ENCODE measurements at regions not wholly inside any gene's neighbourhood (a gene's known extent, or its start where the extent isn't known, plus 50 kb on each side); places are given as distances from the start of the nearest gene placed in this dataset.
"Not testable (repeated sequence)": the region's sequence is repeated elsewhere in the genome, so short reads cannot be mapped to it uniquely, and the experiment has no call there.

DNA sequence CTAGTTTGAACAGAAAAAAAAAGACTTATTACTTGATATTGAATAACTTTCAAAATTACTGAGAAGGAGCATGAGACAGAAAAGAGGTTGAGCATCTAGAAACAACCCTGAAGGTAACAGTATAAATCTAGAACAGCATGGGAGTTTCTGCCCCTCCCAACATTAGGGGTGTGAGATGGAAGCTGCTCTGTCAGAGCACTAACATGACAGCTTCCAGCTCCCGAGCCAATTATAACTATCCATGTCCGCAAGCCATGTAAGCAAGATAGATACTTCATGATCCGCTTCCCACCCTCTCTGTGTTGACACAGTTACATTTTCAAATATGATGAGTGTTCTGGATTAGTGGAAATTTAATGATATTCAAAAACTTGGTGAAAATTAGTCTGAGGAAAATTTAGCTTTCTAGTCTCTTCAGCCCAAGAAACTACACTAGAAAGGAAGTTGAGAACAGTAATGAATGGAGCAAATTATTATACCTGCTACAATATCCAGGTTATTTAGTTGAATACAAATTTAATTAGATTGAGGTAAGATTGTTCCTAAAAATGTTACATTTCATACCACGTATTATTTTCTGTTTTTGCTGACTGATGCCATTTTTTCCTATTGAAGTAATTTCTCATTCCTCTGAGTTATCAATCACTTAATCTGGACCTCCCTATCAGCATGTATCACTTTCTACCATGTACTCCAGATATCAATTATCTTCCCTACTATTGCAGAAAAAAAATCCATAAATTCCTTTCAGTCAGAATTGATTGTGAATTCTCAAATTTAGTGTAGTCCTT lies 129.3 kb upstream of the SLIT2 start:
- no peak for DNase-seq

DNA sequence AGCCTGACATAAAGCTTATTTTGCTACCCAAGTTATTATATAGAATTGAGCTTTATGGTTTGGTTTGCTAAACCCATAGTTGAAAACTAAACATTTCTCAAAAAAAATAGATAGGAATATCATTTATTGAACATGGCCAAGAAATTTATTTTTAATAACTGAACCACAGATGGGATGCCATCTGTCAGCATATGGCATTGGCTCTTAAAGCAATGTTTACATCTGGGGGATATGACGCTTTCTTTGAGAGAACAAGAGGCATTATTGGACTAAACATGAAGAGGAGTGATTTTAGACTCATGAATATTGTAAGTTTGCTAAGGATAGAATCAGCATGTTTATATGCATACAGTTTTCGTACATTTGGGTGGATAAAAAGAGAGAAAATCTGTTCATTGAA lies 132.6 kb upstream of the SLIT2 start:
- no peak for DNase-seq

DNA sequence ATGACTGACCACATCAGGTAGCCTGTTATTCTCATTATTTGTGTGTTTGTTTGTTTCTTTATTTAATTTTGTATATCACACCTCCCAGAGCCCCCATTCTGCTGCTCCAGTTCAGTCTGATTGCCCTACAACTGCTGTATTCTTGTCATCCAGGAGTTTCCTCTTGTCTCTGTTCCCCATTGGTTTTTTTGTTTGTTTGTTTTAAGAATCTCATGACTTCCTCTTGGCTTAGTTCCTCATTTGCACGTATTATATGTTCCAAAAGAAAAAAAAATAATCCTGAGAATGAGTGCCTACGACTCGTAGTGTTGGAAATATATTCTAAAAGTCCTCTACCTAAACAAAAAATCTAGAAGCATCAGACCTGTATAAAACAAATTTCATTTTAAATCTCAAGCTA lies 142.3 kb upstream of the SLIT2 start:
- no peak for DNase-seq

DNA sequence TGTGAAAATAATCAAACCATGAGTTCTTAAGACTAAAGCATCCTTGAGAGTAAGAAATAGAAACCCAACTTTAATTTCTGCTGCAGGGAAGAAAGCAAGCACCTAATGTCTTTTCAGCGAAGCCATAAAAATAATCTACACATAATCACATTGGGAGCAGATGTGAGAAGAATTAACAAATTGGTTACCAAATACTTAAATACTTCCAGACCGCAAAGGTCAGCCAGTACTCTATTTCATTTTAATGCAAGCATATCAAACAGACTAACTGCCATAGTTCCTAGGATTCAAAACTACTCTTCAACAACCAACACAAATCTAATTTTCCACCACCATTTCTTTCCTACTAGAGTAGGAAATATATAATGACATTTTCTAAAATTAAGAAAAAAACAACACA lies 144.8 kb upstream of the SLIT2 start:
- no peak for DNase-seq

DNA sequence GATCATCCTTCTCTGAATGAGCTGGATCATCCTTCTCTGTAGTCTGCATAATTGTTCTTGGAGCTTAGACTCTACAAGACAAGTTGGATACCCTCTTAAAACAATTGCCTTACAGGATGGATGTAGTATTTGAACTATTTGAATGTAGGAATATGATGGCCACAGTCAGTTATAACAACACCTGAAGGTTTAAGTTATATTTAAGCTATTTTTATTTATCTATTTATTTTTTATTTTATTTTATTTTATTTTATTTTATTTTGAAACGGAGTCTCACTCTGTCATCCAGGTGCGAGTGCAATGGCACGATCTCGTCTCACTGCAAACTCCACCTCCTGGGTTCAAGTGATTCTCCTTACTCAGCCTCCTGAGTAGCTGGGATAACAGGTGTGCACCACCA lies 149.9 kb upstream of the SLIT2 start:
- no peak for DNase-seq

DNA sequence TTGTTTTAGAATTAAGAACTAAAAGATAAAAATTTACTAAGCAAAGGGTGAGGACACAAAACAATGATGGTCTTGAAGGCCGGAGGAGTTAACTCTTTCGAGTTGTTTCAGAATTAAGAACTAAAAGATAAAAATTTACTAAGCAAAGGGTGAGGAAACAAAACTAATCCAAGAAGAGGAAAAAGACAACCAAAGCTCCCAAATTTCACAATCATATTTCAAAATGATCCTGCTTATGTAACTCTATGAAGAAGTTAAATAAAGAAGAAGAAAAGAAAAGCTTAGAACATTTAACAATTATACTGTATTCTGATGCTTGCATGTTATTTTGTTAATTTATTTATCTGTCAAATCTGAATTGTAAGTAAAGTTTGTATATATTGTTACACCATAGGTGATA lies 154.8 kb upstream of the SLIT2 start:
- DNase-seq: no peak

DNA sequence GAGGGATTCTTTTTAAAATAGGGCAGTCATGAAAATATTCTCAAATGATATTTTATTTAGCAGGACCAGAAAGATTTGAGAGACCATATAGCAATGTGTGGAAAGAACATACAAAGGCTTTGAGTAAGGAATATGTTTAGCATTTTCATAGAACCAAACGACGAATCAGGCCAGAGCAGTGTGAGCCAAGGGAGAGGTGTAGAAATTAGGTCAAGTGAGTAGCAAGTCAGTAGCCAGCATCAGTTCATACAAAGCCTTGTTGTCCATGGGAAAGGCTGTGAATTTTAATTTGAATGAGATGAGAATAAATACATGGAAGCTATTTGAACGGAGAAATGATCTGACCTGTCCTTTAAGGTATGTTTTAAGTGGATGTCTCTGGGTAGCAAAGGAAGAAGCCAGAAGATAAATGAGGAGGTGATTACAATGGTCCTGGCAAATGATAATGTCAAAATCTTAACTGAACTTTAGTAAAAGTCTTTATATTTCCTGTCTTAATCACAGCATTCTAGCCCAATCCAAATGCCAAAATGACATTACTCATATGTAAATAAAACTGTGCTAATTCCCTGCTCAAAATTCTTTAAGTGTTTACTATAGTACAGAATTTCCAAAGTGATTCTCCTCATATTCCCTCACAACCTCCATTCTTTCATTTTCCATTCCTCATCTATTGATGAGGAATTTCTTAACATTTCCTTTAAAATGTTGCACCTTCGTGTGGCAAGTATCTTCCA lies 155.7 kb upstream of the SLIT2 start:
- no peak for DNase-seq

DNA sequence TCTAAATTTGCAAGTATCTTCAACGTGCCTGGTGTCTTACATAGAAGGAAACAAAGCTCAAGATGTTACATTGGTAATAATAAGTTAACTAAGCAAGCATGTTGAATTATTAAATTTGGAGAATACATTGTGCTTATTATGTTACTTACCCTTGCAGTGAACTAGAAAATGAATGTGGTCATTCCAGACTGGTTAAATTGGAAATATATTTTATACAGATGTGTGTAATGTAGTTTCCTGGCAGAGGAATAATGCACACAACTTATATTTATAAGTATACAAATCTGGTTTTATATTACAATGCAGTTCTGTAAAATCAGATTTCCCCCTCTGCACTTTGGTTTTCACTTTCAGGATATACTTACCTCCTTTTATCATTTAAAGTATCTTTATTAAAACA lies 159.9 kb upstream of the SLIT2 start:
- DNase-seq: no peak

DNA sequence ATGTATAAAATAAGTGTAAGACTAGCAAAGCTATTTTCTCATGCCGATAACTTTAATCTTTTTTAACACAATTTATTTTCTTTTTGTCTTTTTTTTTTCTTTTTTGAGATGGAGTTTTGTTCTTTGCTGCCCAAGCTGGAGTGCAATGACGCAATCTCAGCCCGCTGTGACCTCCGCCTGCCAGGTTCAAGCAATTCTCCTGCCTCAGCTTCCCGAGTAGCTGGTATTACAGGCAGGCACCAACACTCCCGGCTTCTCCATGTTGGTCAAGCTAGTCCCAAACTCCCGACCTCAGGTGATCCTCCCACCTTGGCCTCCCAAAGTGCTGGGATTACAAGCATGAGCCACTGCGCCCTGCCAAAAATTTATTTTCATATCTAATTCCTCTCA lies 164.2 kb upstream of the SLIT2 start:
- DNase-seq: no peak

DNA sequence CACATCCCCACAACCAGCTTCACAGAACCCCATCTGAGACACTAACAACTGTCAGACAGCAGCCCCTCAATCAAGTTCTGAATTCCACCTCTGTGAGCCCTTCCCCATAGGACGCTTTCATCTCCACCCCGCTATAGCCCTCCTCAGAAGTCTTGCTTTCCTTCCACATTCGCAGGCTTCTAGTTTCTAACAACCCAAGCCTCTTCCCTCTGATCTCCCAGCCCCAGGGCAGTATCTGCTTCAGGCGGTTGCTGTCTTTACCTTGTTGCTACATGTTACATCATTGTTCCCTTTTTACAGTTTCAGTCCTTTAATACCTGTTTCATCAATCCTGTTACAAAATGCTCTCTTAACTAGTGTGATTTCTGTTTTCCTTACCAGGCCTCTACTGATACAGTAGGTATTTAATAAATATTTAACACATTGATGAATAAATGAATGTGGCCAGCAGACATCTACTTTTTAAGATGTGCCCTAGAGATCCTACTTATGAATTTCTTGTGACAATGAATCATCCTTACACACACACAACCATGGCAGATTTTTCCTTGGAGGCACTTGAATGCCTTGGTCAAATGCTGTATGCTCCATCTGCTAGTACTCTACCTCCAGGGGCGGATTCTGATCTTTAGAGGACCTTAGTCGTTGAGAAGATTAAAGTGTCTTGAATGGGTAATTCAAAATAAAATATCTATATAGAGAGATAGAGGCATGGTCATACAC lies 164.7 kb upstream of the SLIT2 start:
- DNase-seq: no peak

DNA sequence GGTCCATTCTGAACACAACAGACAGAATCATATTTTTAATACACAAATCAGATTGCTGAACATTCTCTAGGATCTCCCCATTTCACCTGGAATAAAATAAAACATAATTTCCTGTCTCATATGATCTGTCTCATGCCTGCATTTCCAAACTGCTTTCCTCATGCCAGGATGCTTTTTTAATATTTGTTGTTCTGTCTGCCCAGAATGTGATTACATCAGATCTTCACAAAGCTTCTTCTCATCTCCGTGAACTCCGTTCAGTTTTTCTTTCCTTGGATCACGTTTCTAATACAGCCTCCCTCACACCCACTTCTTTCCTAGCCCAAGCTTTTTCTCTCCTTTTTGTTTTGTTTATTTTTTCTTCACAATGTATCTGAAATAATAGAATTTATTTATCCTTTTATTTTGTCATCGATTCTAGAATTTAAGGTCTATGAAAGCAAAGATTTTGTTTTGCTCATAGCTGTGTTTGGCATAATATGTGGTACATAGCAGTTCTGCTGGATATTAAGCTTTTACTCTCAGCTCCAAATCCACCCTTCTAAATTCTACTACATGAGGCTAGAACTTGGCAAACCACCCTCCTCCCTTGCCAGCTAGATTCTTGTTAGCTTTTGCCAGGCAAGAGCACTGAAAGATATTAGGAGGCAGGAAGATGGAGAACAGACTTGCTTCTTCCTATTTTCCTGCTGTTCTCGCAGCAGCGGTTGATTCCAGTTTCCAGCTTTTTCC lies 165.5 kb upstream of the SLIT2 start:
- no peak for DNase-seq

DNA sequence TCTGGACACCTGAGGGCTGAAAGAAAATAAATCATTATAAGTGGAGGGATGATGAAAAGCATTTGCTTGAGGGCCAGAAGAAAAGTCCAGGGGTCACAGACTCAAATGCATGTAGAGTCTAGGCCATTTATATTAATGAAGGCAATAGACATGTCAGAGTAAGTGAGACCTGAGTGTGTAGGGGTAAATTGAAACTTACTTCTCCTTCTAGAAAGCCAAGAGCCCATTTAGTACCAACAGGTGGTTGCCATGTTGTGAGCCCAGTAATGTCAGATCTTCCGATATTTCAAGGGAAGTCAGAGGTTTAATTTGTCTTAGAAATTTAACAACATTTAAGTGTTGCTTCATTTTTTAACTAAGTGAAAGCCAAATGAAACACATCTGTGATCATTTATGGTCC lies 166.1 kb upstream of the SLIT2 start:
- DNase-seq: no peak

DNA sequence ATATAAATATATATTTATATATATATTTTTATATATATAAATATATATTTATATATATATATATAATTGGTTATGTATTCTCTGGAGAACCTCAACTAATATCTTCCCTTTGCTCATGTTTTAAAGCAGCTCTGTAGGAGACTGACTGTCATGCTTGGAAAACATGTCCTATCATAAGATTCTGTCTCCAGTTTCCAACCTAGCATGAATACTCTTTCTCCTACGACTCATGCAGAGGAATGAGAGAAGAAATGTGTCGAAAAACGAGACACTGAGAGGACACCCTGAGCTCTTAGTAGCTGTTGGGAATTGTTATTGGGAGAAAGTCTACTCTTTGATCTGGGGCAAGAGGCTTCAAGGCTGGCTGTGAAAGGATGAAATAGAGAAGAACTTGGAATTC lies 166.5 kb upstream of the SLIT2 start:
- no peak for DNase-seq

DNA sequence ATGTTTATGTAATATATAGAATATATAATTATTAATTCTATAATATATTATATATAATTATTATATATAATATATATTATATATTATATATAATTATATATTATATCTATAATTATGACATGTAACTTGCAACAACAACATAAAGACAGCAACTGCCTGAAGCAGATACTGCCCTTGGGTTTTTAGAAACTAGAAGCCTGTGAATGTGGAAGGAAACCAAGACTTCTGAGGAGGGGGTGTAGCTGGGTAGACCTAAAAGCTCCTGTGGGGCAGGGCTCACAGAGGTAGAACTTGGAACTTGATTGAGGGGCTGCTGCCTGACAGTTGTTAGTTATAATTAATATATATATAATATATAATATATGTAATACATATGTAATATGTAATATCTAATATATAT lies 167.2 kb upstream of the SLIT2 start:
- no peak for DNase-seq

DNA sequence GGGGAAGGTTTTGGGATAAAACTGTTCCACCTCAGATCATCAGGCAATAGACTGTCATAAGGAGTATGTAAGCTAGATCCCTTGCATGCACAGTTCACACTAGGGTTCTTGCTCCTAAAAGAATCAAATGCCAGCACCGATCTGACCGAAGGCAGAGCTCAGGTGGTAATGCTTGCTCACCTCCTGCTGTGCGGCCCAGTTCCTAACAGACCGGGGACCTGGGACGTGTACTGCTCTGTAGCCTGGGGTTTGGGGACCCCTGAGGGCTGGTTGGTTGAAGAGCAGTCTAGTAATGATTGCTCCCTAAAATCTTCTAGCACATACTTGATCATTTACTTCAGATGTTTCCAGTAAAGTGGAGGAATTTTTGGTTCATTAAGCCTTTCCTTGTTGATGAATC lies 173.1 kb upstream of the SLIT2 start:
- no peak for DNase-seq

DNA sequence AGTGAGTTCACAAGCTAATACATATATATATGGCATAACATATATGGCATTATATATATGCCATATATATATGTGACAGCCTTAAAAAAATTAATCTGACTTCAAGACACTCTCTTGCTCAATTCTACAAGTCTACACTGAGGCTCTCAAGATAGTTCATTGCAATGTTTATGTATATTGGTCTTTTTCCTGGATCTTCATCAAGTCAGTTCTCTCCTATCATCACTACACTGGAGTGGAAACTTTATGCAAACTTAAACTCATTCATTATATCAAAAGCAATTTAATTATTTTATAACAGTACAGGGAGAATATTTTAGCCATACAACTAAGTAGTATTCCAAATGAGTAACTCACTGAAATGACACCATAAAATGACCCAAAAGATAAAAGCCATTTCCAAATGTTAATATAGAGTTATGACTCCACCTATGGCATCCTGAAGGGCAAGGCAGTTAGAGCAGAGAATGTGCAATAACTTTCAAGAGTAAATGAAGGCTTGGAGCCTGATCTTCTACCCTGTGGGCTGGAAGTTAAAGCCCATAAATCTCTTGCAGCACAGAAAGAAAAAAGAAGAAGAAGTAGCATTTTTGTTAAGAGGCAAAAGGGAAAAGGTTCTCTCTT lies 176.3 kb upstream of the SLIT2 start:
- no peak for DNase-seq

DNA sequence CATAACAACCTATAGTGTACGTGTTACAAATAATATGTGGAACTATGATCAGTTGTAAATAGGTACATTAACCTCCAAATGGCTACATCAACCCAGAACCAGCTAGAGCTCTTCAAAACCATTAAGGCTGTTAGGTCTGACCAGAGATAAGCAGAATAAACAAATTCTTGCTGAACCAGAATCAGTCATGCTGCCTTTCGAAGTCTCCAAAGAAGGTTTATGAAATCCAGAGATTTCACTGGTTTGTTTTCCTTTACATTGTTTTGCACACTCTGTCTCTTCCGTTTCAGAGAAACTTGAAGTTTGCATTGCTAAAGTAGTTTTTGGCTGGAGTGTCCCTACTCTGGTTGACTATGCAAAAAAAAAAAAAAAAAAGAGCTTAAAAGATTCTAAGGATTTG lies 177.3 kb upstream of the SLIT2 start:
- no peak for DNase-seq

DNA sequence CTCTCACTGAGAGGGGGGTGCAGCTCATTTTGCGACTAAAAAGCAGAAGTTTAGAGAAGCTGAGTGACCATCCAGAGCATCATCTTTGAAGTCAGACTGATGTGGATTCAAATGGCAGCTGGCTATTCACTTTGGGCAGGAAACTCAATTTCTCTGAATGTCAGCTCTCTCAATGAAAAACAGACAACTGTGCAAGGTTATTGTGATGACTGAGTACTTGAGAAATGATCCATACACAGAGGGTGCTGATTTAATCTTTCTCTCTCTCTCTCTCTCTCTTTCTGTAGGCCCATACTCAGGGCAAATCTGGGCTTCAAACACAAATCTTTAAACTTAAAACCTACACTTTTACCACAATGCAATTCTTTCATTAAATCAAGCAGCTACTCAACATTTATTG lies 185.8 kb upstream of the SLIT2 start:
- no peak for DNase-seq

DNA sequence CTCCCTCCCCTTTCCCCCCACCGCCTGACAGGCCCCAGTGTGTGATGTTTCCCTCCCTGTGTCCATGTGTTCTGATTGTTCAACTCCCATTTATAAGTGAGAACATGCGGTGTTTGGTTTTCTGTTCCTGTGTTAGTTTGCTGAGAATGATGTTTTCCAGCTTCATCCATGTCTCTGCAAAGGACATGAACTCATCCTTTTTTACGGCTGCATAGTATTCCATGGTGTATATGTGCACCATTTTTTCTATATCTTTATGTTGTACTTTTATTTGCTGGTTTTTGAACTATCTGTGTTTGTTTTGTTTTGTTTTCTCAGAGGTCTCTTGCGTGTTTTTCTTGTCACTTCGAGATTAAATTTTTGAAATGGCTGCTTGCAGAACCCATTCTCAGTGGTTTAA lies 188.8 kb upstream of the SLIT2 start:
- not testable (repeated sequence) for DNase-seq

DNA sequence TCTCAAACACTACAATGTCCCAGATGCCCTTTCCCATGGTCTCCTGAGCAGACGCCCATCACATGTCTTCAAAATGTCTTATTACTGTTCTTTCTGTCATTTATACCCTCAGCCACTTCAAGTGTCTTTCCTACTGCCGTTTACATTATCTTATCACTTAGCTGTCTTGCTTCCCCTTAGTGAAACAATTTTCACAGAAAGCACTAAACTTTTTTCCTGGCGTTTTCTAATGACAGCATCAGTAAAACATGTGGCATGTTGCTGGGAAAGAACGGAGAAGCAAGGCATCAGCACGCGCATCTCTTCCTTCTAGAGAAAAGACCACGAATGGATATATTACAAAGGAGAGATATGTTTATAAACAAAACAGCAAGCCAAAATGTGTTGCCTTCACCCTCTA lies 189.7 kb upstream of the SLIT2 start:
- no peak for DNase-seq

DNA sequence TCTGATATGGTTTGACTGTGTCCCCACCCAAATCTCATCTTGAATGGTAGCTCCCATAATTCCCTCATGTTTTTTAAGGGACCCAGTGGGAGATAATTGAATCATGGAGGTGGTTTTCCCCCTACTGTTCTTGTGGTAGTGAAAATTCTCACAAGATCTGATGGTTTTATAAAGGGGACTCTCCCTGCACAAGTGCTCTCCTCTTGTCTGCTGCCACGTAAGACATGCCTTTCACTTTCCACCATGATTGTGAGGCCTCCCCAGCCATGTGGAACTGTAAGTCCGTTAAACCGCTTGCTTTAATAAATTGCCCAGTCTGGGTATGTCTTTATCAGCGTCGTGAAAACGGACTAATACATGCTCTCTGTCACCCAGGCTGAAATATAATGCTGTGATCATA lies 200.9 kb upstream of the SLIT2 start:
- DNase-seq: no peak

DNA sequence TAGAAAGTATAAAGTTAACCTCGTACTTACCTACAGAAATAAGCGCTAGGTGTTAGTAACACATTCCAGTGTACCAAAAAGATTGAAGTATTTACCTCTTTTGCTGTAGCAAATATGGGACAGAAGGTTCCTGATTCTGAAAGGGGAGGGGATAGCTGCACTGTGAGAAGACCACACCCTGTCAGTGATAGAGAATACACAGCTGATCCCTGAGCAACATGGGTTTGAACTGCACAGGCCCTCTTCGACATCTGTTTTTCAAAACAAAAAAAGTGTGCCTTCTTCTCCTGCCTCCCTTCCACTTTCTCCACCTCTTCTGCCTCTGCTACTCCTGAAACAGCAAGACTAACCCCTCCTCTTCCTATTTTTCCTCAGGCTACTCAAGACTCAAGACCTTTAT lies 201.8 kb upstream of the SLIT2 start:
- no peak for DNase-seq

All from activated gamma-delta T cell treated with Interleukin-2 at 50 U/mL for 16 hours (primary cell).